HG03095 (cell line): ENCODE measurements at regions not wholly inside any gene's neighbourhood (a gene's known extent, or its start where the extent isn't known, plus 50 kb on each side); places are given as distances from the start of the nearest gene placed in this dataset.

ENCODE experiments used
- ATAC-seq: cut with Tn5 transposase; IDR thresholded peaks from one replicate; pipeline ENCODE4 v1.9.1; 2021; ENCODE audit warnings: moderate library complexity; ENCODE audit not compliant: unreplicated experiment

DNA sequence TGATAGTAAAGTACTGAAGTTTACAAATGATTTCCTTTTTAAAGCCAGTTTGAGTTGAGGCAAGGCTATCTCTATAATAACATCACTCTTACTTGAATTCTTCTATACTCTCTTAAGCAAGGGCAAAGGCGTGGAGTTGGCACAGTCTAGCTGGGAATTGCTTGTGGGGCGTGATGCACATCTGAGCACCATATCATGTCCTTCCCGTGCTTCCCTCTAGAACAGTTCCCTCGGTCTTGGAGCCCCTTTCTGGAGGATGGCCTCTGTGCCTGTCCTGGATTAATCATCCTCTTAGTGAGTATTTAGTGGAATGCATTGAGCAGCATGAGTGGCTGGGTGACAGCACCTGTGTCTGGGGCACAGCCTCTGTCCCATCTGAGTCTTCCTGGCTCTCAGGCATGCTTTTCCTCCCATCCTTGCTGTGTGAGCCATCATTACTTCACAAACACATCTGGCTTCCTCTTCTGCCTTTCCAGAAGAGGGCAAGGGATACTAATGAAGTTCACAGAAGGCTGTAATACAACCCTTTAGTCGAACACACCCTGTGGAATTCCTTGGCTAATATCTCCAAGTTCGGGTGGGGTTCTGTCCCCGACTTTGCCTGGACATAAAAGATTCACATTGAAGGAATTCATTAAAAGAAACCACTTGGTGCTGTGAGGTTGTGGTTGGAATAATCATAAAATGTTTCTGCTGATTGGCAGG is 188.2 kb downstream of the FNDC1 start:
- ATAC-seq, result no peak

DNA sequence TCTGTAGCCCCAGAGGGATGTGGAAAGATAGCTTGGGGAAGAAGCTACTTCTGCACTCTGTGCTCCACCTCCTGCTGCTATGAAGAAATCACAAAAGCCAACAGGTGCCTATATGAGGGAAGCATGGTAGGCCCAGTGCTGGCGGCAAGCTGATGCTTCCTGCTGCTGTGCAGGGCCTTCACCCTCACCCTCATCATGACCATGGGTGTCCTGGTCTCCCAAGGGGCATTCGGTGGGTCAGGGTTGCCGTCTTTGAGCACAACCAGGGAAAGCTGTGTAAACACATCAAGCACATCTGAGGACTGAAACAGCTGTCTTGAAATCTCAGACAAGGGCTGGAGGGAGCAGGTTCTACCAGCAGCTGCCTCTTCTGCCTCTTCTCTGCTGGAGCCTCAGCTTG is 184.0 kb downstream of the FNDC1 start:
- ATAC-seq, result no peak

DNA sequence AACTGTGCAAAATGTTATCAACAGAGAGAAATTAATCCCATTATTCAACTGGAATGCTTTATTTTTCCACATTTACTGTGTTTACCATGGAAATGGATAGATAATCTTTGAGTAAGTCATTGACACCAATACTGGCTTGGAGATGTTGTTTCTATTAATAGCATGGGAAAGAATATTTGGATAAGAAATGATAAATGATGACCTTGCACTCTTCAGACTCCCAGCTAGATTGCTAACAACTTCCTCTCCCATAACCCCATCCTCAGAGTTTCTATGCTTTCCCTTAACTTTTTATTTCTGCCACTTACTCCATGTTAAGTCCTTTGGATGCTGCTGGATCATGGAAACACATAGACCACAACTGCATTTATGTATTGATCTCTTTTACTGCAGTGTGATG is 182.5 kb downstream of the FNDC1 start:
- ATAC-seq, result no peak

DNA sequence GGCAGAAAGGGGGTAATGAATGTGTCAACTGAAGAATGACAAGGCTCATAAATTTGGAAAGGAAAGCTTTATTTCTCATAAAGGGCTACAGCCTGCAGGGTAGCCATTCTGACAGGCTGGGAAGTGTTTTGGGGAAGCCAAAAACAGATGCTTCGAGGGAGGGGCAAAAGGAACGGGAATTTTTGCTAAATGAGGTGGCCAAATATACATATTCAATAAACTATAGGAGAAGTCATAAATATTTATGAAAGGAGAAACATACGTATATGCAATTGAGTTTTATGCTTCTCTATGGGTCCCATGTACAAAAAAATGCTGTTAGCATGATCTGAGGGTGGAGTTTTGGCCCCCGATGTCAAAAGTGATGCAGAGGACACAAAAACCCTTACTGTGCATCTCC is 180.7 kb downstream of the FNDC1 start:
- ATAC-seq, result no peak

DNA sequence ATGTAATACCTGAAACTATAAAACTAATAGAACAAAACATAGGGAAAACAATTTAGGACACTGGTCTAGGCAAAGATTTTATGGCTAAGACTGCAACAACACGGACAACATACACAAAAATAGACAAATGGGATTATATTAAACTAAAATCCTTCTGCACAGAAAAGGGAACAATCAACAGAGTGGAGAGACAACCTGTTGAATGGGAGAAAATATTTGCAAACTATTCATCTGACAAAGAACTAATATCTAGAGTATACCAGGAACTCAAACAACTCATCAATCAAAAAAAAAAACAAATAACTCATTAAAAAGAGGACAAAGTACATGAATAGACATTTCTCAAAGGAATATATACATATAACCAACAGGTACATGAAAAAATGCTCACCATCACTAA is 174.5 kb downstream of the FNDC1 start:
- no peak for ATAC-seq

DNA sequence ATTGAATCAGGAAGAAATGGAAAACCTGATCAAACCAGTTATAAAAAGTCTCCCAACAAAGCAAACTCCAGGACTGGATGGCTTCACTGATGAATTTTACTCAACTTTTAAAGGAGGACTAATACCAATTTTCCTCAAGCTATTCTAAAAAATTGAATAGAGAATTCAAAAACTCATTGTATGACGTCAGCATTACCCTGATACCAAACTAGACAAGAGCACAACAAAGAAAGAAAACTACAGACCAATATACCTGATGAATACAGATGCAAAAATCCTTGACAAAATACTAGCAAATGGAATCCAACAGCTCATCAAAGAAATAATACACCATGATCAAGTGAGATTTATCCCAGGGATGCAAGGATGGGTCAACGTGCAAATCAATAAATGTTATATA is 172.9 kb downstream of the FNDC1 start:
- no peak for ATAC-seq

DNA sequence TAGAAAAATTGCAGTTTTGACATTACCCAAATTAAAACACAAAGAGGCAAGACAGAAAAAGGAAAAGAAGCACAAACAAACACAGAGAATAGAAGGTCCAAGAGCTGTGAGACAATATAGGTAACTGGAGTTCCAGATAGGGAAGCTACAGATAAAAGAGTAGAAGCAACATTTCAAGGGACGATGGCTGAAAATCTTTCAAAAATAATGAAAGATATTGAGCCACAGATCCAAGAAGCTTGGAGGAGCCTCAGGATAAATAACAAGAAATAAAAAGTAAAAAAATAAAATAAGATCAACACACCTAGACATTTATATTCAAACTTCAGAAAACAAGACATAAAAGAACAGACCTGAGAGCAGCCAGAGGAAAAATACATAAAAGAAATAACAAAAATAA is 164.9 kb downstream of the FNDC1 start:
- ATAC-seq, result no peak

DNA sequence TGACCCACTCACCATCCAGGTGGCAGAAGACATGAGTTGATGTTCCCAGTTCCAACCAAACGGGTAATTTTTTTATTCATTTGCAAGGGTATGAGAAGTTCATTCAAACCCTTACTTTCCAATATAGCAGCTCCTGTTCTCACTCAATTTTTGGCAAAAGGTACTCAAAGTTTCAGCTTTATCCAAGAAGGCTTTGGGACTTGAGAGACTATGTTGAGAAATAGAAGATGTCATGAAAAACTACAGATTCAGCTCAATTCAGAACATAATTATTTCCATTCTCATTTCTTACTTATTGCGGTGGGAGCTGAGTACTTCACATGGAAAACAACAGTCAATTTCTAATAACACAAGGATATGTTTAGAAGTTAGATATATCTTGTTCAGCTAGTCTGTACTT is 162.3 kb downstream of the FNDC1 start:
- no peak for ATAC-seq

DNA sequence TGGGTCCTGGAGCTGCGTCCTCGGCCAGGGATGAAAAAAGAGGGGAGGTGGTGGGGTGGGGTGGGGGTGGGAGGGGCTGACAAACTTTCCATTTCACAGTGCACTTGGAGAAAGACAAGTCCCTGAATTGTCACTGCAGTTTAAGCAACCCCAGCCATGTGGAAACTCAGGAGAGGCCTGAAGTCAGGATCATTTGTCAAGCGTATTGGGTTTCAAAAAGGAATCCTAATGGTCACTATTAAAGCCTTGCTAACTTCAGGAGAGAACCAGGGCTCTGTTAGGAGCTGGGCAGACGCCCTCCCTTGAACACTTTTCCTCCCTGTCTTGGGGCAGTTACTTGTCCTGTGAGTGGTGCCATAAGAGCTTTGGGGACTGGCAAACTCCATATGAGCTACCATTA is 159.9 kb downstream of the FNDC1 start:
- ATAC-seq, result no peak

DNA sequence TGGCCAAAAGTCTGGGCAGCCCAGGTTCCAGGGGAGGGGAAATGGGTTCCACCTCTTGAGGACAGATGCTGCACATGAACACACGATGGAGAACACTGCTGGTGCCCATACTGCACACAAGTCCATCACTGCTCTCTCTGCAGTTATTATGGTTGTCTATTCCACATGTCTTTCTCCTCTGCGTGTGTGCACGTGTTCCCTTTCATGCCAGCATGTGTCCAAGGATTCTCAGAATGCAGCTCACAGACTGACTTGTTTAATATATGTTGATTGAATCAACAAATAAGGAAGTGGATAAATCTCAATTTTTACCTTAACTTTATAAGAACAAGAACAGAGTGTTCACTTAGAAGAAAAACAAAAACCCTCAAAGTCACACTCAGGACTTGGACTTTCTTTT is 158.9 kb downstream of the FNDC1 start:
- no peak for ATAC-seq

DNA sequence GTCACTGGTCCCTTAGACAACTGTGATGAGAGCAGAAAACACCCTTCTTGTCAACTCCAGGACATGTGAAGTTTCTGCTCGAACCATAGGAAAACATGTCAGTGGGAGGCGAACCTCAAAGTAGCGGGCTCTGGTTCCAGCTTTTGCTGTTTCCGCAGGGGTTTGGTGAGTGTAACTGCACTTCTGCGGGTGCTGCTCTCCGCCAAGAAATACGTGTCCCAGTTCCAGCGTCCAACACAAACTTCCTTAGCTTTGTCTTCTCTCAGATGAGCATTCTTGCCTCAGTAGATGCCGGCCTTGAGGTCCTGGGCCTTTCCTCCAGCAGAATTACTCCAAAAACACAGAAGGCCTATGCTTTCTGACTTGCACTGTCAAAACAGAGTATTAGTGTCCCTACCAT is 156.3 kb downstream of the FNDC1 start:
- ATAC-seq, result no peak

DNA sequence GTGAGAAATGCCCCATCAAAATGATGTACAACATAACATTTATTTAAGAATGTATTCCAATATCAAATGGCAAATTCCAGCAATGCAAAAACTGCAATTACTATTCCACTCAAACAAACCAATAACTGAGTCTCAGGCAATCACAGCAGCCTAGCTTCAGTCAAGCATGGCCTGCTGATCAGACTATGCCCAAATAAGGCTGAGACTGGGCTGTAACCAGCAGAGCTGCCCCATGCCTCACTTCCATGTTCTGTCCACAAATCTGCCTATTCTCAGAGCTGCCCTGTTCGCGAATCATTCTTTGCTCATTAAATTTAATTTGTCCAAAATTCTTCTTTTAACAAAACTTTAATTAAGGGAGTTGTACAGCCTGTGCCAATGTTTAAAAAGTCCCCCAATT is 155.4 kb downstream of the FNDC1 start:
- ATAC-seq, result no peak
